GM19324 (cell line): ENCODE measurements at regions not wholly inside any gene's neighbourhood (a gene's known extent, or its start where the extent isn't known, plus 50 kb on each side); places are given as distances from the start of the nearest gene placed in this dataset.

ENCODE experiments used
- ATAC-seq: cut with Tn5 transposase; IDR thresholded peaks from one replicate; pipeline ENCODE4 v1.9.1; 2021; ENCODE audit warnings: mild to moderate bottlenecking, moderate library complexity; ENCODE audit not compliant: unreplicated experiment, low FRiP score

- ATAC-seq = no peak
These were observed 446.6 kb downstream of the IRS1 start for GRCh38 chr2:226352941-226353560.

- no peak for ATAC-seq
These were observed 447.9 kb downstream of the IRS1 start for GRCh38 chr2:226351711-226352110.

DNA sequence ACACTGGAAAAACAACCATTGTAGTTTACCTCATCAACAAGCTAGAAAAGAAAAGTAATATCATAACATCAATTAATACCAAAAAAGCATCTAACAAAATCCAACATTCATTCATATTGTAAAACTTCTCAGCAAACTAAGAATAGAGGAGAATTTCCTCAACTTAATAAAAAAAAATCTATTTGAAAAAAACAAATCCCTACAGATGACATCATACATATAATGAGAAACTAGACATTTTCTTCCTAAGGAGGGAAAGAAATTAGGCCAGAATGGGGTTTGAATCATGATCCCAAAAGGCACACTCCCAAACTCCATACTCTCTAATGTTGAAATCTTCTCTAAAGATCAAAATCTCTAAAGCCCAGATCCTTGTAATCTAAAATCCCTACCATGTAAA lies 460.0 kb downstream of the IRS1 start:
- ATAC-seq = no peak

DNA sequence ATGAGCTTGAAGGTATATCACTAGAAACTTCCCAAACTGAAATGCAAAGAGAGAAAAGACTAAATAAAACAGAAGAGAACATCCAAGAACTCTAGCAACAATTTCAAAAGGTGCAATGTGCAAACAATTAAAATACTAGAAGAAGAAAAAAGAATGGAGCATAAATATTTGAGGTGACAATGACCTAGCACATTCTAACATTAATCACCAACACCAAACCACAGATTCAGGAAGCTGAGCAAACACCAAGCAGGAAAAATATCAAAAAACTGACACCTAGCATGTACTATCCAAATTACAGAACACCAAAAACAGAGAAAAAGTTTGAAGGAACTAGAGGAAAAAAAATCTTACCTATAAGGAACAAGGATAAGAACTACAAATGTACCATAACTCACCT lies 460.8 kb downstream of the IRS1 start:
- ATAC-seq = no peak

DNA sequence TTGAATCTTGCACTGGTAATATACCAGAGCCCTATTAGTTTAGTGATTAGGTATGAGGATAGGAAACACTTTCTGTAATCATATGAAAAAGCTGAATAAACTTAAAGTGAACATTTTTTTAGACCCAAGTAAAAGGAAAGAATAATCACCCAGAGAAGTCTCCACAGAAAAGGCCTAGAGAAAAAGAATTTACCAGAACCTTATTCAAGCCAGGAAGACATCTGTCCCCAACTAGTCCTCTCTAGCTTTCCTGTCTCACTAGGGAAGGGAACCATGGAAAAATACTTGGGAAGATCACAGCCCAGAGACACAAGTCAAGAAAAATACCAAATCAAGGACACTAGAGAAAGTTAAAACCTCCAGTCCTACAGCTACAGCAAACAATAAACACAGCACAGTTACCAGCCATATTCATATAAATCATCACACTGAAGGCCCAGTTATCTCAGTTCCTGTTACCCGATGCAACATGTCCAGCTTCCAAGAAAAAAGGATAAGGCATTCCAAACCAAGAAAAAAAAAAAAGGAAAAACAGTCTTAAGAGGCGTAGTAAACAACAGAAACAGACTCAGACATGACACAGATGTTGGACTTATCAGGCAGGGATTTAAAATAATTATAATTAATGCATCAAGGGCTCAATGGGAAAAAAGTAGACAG lies 461.5 kb downstream of the IRS1 start:
- ATAC-seq = no peak

- no peak for ATAC-seq
These were observed 463.3 kb downstream of the IRS1 start for GRCh38 chr2:226336283-226336682.

- no peak for ATAC-seq
These were observed 464.5 kb downstream of the IRS1 start for GRCh38 chr2:226334981-226335720.

- ATAC-seq = no peak
These were observed 466.2 kb downstream of the IRS1 start for GRCh38 chr2:226333388-226333787.

DNA sequence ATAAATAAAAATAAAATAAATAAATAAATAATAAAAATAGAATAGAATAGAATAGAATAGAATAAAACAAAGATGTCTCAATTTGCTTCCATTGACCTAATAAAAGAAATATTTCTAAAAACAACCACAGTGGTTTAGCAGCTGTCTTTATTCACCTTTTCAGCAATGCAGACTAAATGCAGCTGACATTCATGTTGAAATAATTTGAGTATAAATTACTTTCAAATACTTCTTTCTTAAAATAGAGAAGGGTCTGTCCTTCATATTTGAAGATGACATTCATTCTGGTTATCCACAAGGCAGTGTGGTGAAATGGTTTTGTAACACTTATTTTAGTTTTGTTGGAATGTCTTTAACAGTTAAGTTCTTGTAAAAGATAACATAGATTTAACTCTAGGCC lies 469.4 kb downstream of the IRS1 start:
- no peak for ATAC-seq

- ATAC-seq = no peak
These were observed 470.4 kb downstream of the IRS1 start for GRCh38 chr2:226329180-226329579.

DNA sequence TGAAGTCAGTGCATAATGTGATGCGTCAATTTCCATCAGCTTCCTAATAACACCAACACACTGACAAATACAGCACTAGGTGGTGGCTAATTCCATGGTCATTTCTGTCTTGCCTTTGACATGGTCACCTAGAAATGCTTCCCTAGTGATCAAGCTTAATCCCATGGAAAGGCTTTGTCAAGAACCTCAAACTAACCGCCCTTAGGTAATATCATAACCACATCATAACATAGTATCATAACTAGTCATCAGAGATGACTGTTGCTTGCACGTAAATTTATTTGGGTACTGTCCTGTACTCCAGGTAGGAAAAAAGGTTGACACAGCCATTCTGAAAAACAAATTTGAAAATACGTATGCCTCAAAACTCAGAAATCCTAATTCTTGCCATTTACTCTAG lies 471.8 kb downstream of the IRS1 start:
- ATAC-seq = no peak

GRCh38 chr2:226325526-226325925 lies 474.1 kb downstream of the IRS1 start:
- ATAC-seq = no peak

DNA sequence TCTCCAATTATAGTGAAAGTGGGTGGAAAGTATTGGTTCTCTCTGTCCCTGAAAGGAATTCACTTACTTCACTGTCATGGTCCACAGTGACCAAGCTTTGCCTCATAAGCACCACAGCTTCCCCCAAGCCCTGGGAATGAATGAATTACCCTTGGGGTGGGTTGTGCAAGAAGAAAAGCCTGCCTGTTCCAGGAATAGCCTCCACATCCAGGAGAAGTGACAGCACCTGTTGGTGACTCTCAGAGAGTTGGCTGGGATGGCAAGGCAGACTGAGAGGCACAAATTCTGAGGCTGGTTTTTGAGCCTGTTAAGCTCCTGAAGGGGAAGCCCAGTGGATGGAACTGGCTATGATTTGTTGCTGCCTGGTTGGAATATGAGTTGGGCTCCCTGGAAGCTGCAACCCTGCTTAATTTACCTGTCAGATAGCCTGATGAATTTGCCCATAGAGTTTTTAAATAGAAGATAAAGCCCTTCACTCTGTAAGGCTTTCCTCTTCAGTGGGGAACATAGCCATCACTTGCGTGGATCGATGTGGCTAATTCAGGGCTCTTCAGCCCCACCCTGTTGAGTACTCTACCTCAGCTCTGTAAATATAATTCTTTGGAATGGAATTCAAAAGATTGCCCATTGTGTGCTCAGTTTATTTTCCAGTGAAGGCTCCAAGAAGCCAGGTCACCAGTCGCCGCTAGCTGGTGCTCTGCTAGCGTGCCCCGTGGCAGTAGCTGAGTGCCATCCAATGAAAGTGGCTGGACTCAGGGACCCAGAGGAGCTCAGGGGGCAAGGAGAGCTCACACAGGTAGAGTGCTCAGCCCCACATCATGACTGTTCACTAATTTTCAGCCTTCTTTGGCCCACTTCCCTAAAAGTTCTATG lies 479.3 kb downstream of the IRS1 start:
- no peak for ATAC-seq

DNA sequence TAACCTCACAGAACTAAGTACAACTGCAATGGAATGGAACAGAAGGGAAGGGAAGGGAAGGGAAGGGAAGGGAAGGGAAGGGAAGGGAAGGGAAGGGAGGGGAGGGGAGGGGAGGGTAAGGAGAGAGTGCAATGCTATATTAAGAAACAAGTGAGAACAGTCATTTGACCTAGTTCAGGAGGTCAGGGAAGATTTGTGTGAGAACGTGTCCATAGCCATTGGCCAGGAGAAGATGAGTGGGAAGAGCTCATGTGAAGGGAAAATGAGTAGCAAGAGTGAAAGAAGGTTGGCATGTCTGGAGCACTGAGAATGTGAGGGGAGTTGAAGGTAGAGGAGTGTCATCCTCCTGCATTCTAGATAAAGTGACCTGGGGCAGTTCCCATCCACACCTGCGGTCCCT lies 481.6 kb downstream of the IRS1 start:
- no peak for ATAC-seq

- ATAC-seq = no peak
These were observed 486.6 kb downstream of the IRS1 start for GRCh38 chr2:226313060-226313459.

- no peak for ATAC-seq
These were observed 487.5 kb downstream of the IRS1 start for GRCh38 chr2:226312155-226312554.

GRCh38 chr2:226310146-226310545 lies 489.5 kb downstream of the IRS1 start:
- ATAC-seq = no peak

GRCh38 chr2:226308986-226309385 lies 490.6 kb downstream of the IRS1 start:
- ATAC-seq = no peak

GRCh38 chr2:226308323-226308680 lies 491.3 kb downstream of the IRS1 start:
- no peak for ATAC-seq

DNA sequence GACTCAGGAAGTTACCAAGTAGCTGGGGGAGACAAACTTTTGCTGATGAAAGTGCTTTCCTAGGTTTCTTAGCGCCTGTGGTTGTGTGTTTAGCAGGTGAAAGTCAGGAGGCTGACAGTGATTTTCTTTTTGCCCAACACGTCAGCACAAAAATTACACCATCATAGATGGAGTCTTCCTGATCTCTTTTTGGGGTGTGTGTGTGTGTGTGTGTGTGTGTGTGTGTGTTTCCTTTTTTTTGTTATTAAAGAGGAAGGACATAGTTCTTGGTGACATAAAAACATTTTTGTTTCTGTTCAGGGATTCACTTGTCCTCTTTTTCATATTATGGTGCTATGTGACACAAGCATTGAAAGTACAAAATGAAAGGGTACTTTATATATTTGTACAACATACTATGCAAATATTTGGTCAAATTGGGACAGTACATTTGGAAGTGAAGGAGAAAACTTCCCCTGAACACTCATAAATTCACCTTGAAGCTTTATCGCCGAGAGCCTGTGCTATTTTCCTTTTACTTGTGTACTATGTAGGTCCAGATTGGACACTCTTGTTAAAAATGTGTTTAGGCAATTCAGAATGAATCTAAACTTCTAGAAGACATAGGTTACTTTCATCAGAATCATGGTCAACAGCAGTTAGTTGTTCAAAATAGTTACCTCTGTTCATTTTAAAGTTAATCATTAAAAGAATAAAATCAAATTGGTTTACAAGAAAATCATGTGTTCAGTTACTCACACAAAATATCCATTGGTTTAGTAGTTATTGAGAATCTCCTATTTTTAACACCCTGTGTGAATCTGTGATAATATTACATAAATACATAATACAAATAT lies 491.9 kb downstream of the IRS1 start:
- ATAC-seq = no peak
